Inflammatory macrophage treated with lipopolysaccharide for 4 hours (primary cell): ENCODE measurements at regions not wholly inside any gene's neighbourhood (a gene's known extent, or its start where the extent isn't known, plus 50 kb on each side); places are given as distances from the start of the nearest gene placed in this dataset.
"Not testable (repeated sequence)": the region's sequence is repeated elsewhere in the genome, so short reads cannot be mapped to it uniquely, and the experiment has no call there.

Source experiments
- DNase-seq: peaks from one replicate; pipeline ENCODE4 v3.0.0-alpha.2; 2020

DNA sequence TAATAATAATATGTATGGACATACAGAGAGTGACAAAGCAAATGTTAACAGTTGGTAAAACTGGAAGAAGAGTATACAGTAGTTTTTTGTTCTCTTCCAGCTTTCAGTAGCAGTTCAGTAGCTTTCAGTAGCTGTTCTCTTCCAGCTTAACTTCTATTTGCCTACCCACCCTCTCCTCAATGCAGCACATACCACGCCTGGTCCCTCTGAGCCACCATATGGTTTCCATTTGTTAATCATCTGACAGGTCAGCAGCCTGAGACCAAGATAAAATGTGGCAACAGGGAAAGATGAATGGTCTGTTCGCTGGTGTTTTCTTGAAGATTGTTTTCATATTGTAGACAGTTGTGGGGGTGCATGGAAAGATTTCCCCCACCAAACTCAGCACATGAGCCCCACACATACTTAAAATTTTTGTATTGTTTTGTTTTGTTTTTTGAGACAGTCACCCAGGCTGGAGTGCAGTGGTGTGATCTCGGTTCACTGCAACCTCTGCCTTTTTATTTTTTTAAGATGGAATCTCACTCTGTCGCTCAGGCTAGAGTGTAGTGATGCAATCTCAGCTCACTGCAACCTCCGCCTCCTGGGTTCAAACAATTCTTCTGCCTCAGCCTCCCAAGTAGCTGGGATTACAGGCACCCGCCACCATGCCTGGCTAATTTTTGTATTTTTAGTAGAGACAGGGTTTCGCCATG is 56.8 kb downstream of the ATP6V0E2 start:
- not testable (repeated sequence) for DNase-seq

DNA sequence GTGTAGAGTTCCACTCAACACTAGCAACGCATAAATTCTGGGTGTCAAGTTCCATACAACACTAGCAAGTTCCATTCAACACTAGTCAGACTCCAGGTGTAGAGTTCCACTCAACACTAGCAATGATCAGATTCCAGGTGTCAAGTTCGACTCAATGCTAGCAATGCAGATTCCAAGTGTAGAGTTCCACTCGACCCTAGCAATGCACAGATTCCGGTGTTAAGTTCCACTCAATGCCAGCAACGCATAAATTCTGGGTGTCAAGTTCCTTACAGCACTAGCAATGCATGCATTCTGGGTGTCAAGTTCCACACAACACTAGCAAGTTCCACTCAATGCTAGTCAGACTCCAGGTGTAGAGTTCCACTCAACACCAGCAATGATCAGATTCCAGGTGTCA is 60.0 kb downstream of the ATP6V0E2 start:
- not testable (repeated sequence) for DNase-seq

DNA sequence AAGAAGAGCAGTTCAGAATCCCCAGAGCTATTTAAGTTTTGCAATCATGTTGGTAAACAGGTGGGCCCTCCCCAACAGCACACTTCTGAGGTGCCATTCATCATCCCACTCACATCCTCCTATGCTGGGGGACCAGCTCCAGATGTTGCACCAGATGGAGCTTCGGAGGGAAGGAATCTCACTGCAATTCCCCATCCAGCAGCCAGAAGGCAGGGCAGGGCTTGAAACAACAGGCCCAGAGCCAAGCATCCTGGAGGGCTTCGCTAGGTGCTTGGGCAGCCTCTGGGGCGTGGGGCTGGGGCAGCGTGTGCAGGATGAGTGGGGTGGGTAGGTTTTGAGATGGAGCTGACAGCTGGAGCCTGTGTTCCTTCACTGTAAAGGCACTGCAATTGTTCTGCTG is 73.6 kb downstream of the ATP6V0E2 start:
- not testable (repeated sequence) for DNase-seq

DNA sequence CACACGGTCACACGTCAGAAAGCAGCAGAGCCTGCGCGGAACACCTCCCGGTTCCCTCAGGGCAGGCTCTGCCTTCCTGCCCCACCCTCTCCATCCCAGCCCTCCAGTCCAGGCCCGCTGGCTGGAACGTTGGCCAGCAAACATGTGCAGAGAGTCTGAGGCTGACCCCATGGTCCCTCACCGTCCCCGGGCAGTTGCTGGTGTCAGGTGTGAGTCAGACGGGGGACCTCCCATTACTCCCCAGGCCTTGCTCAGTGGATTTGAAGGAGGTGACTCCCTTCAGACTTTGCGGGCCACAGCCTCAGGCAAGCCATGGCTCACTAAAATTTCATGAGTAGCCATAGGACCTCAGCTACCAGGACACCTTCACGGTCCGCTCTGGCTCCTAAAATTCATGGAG is 74.7 kb downstream of the ATP6V0E2 start:
- DNase-seq: not testable (repeated sequence)

DNA sequence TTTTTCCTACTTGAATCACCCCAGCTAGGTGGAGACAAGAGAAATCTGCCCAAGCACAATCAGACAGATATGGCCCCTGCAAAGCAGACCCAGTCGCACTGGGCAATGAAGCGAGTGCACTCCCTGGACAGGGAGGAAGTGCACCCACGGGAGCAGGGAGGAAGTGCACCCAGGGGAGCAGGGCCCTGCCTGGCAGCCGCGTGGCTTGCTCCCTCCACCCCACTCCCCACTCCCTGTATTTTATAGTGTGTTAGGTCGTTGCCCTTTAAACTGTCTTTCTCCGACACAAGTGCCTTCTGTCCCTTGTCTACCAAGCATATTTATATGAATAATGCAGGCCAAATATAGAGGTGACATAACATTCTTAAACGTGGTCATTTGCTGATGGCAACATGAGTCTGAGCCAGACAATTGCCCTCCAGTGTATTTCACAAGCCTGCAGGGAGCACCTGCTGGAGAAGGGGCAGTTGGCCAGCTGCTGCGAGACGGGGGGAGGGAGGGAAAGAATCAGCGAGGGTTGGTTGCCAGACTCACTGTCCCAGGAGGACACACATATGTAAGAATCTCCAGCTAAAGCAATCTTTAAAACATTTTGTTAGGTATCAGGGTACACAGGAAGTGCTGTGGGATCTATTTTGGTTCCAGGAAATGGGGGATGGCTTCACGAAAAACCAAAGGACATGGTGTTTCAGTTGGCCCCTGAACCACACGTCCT is 76.3 kb downstream of the ATP6V0E2 start:
- DNase-seq: not testable (repeated sequence)

DNA sequence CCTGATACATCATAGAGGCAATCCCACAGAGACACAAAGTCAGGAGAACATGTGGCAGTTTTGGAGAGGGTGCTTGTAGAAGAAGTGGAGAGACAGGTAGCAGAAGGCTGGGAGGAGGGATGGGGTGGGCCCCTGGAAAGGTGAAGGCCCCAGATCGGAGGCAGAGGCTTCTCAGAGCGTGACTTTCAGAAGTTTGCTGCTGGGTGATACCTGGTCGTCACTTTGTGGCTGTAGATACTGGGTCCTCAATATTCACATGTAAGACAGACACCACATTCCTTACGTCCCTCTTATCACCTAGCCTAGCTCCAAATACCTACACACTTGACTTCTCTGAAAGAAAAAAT is 76.8 kb downstream of the ATP6V0E2 start:
- DNase-seq: not testable (repeated sequence)

DNA sequence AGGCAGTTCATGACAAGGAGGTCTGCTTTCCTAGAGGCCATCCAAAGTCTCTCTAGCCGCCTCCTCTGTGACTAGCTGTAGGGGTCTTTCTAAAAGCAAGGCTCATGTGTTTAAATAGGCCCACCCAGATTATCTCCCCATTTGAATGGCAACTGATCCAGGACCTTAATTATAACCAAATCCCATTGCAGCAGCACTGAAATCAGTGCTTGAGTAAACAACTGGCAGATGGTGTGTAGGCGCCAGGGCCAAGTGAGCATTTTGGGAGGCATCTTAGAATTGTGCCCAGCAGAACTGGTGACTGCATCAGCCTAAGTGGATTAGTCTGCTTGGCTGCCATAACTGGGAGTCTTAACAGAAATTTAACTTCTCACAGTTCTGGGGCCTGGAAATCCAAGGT is 77.8 kb downstream of the ATP6V0E2 start:
- not testable (repeated sequence) for DNase-seq

DNA sequence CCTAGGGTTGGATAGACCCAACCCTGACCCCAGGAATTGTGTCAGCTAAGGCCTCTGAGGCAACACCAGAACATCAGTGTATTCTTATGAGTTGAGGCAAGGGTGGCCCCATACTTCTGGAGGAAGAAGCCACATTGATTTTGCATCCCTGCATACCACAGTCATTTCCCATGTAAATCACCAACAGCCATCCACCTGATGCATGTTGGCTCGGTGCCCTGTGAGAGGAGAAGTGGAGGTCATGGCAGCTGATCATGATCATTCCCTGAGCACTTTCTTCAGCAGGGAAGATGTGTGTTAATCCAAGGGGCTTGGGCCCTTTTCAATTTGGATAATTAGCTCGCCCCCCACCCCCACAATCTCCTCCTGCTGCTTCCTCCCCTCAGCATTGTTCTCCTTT is 85.1 kb downstream of the ATP6V0E2 start:
- not testable (repeated sequence) for DNase-seq

DNA sequence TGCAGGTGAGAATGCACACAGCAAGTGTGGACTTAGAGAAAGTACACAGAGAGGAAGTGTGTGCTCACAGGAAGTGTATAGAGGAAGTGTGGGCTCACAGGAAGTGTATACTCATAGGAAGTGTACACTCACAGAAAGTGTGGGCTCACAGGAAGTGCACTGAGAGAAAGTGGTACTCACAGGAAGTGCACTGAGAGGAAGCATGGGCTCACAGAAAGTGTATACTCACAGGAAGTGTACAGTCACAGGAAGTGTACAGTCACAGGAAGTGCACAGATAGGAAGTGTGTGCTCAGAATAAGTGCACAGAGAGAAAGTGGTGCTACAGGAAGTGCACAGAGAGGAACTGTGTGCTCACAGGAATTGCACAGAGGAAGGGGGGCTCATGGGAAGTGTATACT is 87.1 kb downstream of the ATP6V0E2 start:
- DNase-seq: peak; percentile 8

DNA sequence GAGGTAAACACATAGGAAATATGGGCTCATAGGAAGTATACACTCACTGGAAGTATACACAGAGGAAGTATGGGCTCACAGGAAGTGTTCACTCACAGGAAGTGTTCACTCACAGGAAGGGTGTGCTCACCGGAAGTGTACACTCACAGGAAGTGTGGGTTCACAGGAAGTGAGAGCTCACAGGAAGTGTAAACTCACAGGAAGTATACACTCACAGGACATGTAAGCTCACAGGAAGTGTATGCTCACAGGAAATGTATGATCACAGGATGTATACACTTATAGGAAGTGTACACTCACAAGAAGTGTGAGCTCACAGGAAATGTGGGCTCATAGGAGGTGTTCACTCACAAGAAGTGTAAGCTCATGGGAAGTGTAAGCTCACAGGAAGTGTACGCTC is 88.1 kb downstream of the ATP6V0E2 start:
- not testable (repeated sequence) for DNase-seq

DNA sequence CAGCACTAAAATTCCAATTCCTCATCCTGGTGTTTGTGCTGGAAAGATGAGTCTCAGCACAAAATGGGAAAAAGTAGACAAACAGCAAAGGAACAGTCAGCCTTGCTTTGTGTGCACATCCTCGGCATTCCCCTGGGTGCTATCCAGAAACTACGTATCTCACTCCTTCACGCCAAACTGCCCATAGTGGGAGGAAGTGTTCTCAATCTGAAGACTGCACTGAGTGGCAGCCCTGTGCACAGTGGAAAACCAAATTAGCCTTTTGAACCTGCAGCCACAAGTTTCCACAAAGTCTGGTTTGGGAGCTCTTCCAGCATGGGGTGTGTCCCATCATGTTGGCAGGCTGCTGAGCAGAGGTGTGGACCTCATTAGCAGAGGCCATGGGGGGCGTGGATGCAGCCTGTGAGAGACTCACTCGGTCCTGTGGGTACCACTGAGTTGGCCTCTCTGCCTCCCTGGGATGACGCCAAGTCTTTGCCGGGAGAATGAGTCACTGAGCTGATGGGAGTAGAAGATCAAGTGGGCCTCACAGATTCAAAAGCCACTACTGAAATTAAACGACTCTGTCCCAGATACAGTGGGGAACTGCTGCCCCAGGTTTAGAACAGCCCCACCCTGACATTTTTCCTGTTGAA is 89.0 kb downstream of the ATP6V0E2 start:
- DNase-seq: not testable (repeated sequence)

DNA sequence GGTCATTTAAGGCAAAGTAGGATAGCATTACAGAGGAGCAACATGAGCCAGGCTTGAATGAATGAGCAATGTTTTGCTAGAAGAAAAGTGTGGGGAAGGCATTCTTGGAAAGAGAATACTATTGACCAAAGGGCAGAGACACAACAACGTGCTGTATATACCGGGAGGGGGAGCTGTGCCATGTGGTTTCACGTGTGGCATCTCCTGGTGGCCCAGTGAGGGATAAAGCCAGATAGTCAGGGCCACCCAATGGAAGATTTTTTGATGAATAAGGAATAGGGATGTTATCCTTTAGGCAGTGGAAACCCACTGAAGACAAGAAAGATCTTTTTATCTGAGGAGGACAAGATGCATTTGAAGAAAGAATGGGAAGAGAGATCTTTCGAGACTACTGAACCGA is 90.2 kb downstream of the ATP6V0E2 start:
- not testable (repeated sequence) for DNase-seq

DNA sequence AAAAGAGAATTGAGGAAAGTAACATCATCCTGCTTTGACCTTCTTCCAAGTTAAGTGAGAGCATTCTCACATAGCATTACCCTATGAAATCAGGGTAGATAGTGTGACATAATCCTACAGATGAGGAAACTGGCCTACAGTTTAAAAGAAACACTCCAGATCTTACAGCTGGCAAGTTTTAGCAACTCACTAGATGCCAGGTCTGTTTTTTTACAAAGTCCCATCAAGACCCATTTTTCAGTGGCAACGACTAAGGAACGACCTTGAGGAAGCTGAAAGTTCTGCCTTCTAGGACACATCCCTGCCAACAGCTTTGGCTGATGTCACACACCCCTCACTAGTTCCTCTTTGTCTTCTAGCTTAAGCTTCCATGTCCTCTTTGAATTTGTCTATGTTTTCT is 92.7 kb downstream of the ATP6V0E2 start:
- peak; percentile 27 for DNase-seq

DNA sequence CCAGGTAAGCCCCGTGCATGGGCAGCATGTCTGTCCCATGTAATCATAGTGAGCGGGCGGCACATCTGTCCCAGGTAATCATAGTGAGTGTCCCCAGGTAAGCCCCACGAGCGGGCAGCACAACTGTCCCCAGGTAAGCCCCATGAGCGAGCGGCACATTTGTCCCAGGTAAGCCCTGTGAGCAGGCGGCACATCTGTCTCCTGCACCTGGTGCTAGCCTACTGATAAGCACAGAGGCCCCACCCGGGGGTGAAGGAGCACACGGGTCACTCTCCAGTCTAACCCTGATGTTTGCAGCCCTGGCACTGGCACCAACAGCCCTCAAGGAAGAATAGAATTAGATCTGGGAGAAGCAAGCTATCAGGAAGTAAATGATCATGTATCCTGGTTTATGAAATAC is 99.2 kb downstream of the ATP6V0E2 start:
- DNase-seq: not testable (repeated sequence)

DNA sequence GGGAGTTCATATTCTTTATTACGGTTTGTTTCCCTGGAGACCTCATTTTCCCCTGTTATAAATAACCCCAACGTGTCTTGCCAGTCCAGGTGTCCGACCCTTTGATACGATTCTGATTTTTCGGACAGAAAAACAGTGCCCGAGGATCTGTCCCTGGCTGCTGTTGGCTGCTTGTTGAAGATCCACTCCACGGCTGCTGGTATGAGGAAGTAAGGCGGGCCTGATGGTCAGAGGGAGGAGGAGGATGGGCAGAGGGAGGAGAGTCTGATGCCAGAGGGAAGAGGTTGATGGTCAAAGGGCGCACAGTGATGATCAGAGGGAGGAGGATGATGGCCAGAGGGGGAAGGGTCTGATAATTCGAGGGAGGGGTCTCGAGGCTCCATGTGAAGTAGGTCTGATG is 99.9 kb downstream of the ATP6V0E2 start:
- DNase-seq: not testable (repeated sequence)

DNA sequence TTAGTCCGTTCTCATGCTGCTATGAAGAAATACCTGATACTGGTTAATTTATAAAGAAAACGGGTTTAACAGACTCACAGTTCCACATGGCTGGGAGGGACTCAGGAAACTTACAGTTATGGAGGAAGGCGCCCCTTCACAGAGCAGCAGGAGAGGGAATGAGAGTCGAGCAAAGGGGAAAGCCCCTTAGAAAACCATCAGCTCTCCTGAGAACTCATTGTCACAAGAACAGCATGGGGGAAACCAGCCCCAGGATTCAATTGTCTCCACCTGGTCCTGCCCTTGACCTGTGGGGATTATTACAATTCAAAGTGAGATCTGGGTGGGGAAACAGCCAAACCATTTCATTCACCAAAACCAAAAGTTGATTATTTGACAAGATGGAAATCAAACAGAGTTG is 101.8 kb downstream of the ATP6V0E2 start:
- not testable (repeated sequence) for DNase-seq

DNA sequence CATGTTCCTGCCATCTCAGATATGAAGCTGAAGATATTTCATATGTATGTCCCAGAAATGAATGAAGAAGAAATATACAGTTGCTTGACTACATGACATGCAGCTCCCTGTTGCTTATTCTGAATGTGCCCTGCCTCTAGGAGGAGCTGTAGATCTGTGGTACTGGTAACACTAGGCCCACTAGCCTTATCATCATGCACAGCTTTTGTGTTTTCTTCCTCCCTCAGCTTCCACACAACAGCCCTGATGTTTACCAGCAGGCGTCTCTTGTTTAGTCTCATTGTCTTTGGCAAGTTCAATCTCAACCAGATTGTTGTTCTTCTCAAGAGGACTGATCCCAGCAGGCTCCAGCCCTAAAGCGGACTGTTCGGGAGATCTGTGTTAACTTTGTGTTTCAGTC is 104.8 kb downstream of the ATP6V0E2 start:
- not testable (repeated sequence) for DNase-seq

DNA sequence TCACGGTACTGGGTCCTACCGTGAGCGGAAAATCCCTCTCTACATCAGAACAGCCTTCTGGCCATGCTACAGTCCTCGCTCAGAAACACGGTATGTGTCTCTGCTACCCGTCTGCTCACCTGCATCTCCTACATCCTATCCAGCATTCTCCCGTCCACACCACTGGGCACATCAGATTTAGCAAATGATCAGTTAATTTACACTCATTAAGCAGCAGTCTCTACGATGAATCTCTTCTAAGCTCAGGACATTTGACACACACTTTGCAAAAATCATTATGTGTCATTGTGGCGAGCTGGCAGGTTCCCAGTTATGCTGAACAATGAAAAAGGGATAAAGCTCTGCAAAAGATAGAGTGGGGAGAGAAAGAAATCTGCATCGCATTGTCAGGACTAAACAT is 105.2 kb downstream of the ATP6V0E2 start:
- not testable (repeated sequence) for DNase-seq

DNA sequence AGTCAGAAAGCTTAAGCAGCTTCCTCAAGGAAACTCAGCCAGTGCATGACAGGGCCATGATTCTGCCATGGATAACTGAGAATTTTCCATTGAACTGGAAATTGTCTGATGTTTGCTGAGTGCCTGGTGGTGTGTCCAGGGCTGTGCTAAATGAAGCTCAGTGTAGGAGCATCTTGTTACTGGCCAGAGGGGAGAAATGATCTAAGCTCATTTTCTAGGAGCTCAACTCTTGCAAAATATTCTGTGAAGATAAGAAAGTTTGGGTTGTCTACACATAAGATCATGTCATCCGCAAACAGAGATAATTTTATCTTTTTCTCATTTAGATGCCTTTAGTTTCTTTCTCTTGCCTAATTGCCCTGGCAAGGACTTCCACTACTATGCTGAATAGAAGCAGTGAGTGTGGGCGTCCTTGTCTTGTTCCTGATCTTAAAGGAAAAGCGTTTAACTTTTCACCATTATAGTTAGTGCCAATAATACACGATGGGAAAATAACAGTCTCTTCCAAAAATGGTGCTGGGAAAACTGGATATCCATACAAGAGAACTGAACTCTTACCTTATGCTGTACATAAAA is 108.9 kb downstream of the ATP6V0E2 start:
- not testable (repeated sequence) for DNase-seq

DNA sequence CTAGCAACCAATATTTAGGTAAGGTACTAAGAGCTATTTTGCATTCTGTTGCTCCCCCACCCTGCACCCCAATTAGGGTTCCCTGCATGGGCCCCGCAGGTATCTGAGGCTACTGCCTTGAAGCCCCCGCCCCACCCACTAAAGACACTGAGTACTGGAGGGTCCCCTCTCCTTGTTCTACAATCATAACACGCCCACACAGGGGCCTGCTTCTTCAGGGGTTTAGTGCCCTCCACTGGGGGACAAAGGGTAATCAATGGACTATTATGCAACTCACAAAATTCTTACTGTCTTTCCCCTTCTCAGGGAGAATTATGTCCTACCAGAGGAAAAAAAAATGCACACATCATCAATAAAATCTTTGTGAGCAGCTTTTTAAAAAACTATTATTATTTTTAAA is 113.1 kb downstream of the ATP6V0E2 start:
- DNase-seq: not testable (repeated sequence)

DNA sequence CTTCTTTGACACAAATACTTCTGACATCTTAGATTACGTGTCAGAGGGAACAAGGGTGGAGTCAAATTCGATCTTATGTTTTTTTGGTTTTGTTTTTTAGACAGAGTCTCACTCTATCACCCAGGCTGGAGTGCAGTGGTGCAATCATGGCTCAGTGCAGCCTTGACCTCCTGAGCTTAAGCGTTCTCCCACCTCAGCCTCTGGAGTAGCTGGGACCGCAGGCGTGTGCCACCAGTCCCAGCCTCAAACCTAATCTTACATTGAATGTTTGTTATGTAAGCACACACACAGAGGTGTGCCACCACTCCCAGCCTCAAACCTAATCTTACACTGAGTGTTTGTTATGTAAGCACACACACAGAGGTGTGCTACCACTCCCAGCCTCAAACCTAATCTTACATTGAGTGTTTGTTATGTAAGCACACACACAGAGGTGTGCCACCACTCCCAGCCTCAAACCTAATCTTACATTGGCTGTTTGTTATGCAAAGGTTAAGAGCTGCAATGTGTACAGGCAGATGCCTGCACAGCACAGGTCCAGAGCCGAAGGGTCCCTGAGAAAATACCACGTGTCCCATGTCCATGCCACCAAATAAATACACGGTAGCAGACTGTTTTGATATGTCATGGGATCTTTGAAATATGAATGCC is 118.0 kb downstream of the ATP6V0E2 start:
- DNase-seq: not testable (repeated sequence)

DNA sequence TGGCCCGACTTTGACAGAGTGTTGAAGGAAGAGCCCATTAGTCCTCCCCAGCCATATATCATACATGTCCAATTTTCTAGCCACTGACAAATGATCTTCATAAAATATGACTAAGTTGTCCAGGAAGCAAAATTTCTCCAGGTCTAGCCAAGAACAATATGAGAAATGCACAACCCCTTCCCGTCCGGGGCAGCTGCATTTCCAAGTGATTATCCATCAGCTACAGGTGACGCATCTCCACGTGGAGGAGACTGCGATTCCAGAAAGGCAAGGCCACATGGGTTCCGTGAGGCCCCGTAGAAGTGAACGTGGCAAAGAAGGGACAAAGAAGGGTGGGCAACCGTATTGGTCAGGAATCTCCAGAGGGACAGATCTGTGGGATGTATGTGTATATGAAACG is 118.6 kb downstream of the ATP6V0E2 start:
- not testable (repeated sequence) for DNase-seq
